ENCODE measurements at regions not wholly inside any gene's neighbourhood (a gene's known extent, or its start where the extent isn't known, plus 50 kb on each side); places are given as distances from the start of the nearest gene placed in this dataset.

GRCh38 chr5:103866169-103866568 is 303.6 kb upstream of the NUDT12 start:
- peaks cover 19 to 23% of the 10 kb centered on the region in 2 experiments for H3K4me1 ChIP-seq (ENCODE audit: control insufficient read depth in 1 of 2, insufficient read depth in 2 of 2, low read depth in 1 of 2, low read length in 1 of 2)
- no peak for DNase-seq
- WGBS (ENCODE audit: low lambda C conversion rate): 14% methylated on average over 1 of the region's 1 CpG
- H3K27me3 ChIP-seq (ENCODE audit: insufficient read depth): no peaks in the 10 kb centered on the region
- H3K4me2 ChIP-seq: no peak overlapping the region
- H2AFZ ChIP-seq (ENCODE audit: low read depth): no peak overlapping the region
- H3K9me3 ChIP-seq: no peaks in the 10 kb centered on the region
- no peak overlapping the region for H3K9ac ChIP-seq
- no peaks in the 10 kb centered on the region for H4K20me1 ChIP-seq (ENCODE audit: insufficient read depth)
- H3K9me2 ChIP-seq: no peaks in the 10 kb centered on the region
- no peak overlapping the region for H3K4me3 ChIP-seq (ENCODE audit: low read depth in 2 of 2, low read length in 1 of 2)
- no peaks in the 10 kb centered on the region for H3K36me3 ChIP-seq (replicated peaks in 1 of 2; ENCODE audit: control insufficient read depth in 1 of 2, insufficient read depth in 2 of 2, low read length in 1 of 2)
- TF ChIP-seq EZH2phosphoT487 (IDR thresholded peaks at IDR 0.05; ENCODE audit: borderline replicate concordance, low read depth) (no peak), FOSL2 (IDR thresholded peaks at IDR 0.05; ENCODE audit: borderline replicate concordance, low read depth) (peak; percentile 74), POLR2AphosphoS5 (IDR thresholded peaks at IDR 0.05; ENCODE audit: low read depth, low read length) (no peak), EP300 (IDR thresholded peaks at IDR 0.05; ENCODE audit: borderline replicate concordance in 1 of 2, low read depth in 1 of 2, low read length in 1 of 2) (peak in 1 of 2 experiments; percentile 59; a peak in 1 of 4 replicates), GATA2 (CRISPR knock-in tag; IDR thresholded peaks at IDR 0.05) (no peak), RXRA (IDR thresholded peaks at IDR 0.05; ENCODE audit: borderline replicate concordance, low read depth) (no peak), JUND (IDR thresholded peaks at IDR 0.05) (peak; percentile 52), IRF3 (IDR thresholded peaks at IDR 0.05; ENCODE audit: low read depth, low read length) (no peak), SIN3A (IDR thresholded peaks at IDR 0.05; ENCODE audit: borderline replicate concordance, low read depth, low read length) (no peak), TEAD4 (IDR thresholded peaks at IDR 0.05; ENCODE audit: borderline replicate concordance, insufficient read depth) (no peak), TCF12 (IDR thresholded peaks at IDR 0.05) (0 out of 2 replicates have a peak, but pooled peaks have one; percentile 40), NRF1 (IDR thresholded peaks at IDR 0.05; ENCODE audit: low read depth, low read length) (no peak)
- ChIA-PET CTCF (no interaction called here), POLR2A (no interaction called here)
- H3K27ac ChIP-seq (ENCODE audit: low read depth in 2 of 2, low read length in 1 of 2): peak overlapping the region; percentile 44 to 55; a peak in 3 of 4 replicates
- no peaks in the 10 kb centered on the region for H3K79me2 ChIP-seq (ENCODE audit: insufficient read depth)
- peaks cover 8% of the 10 kb centered on the region for H3F3A ChIP-seq (replicated peaks; ENCODE audit: insufficient read depth)

DNA sequence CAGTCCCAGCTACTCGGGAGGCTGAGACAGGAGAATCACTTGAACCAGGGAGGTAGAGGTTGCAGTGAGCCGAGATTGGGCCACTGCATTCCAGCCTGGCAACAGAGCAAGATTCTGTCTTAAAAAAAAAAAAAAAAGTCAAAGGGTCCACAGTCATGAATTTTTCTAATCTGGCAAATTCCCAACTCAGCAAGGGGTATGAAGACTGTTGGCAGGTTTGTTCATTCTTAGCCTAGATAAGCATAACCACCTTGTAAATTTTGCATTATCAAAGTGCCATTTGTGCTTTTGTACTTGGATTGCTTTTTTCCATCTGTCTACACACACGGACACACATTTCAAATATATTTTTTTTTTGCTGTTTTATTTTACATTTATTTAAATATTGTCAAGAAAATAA is 299.8 kb upstream of the NUDT12 start:
- H3K4me2 ChIP-seq: no peak overlapping the region
- H3K9ac ChIP-seq: no peak overlapping the region
- no peaks in the 10 kb centered on the region for H4K20me1 ChIP-seq (ENCODE audit: insufficient read depth)
- CTCF ChIA-PET: interaction anchor here (0.7 kb wide), 1 partner anchor 18 kb away, joined by 3 read pairs; no protein-coding TSS in a partner anchor
- no peaks in the 10 kb centered on the region for H3K9me2 ChIP-seq
- no peak for DNase-seq
- no peak overlapping the region for H2AFZ ChIP-seq (ENCODE audit: low read depth)
- H3F3A ChIP-seq (replicated peaks; ENCODE audit: insufficient read depth): no peaks in the 10 kb centered on the region
- H3K36me3 ChIP-seq (replicated peaks in 1 of 2; ENCODE audit: control insufficient read depth in 1 of 2, insufficient read depth in 2 of 2, low read length in 1 of 2): no peaks in the 10 kb centered on the region
- no peaks in the 10 kb centered on the region for H3K27me3 ChIP-seq (ENCODE audit: insufficient read depth)
- no peaks in the 10 kb centered on the region for H3K79me2 ChIP-seq (ENCODE audit: insufficient read depth)
- POLR2A ChIA-PET: no interaction called here
- H3K27ac ChIP-seq (ENCODE audit: low read depth in 2 of 2, low read length in 1 of 2): no peak overlapping the region
- H3K4me3 ChIP-seq (ENCODE audit: low read depth in 2 of 2, low read length in 1 of 2): no peak overlapping the region
- peaks cover 2 to 5% of the 10 kb centered on the region in 2 experiments; a peak in 3 of 4 replicates for H3K4me1 ChIP-seq (ENCODE audit: control insufficient read depth in 1 of 2, insufficient read depth in 2 of 2, low read depth in 1 of 2, low read length in 1 of 2)
- WGBS (ENCODE audit: low lambda C conversion rate): 85% methylated on average over 3 of the region's 3 CpGs
- H3K9me3 ChIP-seq: no peaks in the 10 kb centered on the region
- TF ChIP-seq ELF1 (IDR thresholded peaks at IDR 0.05) (no peak), MAX (IDR thresholded peaks at IDR 0.05; ENCODE audit: low read depth) (no peak), NRF1 (IDR thresholded peaks at IDR 0.05; ENCODE audit: low read depth, low read length) (no peak), JUND (IDR thresholded peaks at IDR 0.05) (no peak), SIN3A (IDR thresholded peaks at IDR 0.05; ENCODE audit: borderline replicate concordance, low read depth, low read length) (no peak), TAF1 (IDR thresholded peaks at IDR 0.05; ENCODE audit: borderline replicate concordance, low read depth, low read length) (no peak), RFX5 (IDR thresholded peaks at IDR 0.05; ENCODE audit: low read length) (no peak), CTCF (IDR thresholded peaks at IDR 0.05) (no peak), FOXJ3 (CRISPR knock-in tag; IDR thresholded peaks at IDR 0.05) (no peak), TEAD4 (IDR thresholded peaks at IDR 0.05; ENCODE audit: borderline replicate concordance, insufficient read depth) (no peak), RCOR1 (IDR thresholded peaks at IDR 0.05; ENCODE audit: low read length) (no peak), GATA2 (CRISPR knock-in tag; IDR thresholded peaks at IDR 0.05) (no peak), EZH2phosphoT487 (IDR thresholded peaks at IDR 0.05; ENCODE audit: borderline replicate concordance, low read depth) (no peak), RXRA (IDR thresholded peaks at IDR 0.05; ENCODE audit: borderline replicate concordance, low read depth) (no peak), GABPA (IDR thresholded peaks at IDR 0.05; ENCODE audit: low read depth) (no peak)
- TF ChIP-seq, protein P1, sequence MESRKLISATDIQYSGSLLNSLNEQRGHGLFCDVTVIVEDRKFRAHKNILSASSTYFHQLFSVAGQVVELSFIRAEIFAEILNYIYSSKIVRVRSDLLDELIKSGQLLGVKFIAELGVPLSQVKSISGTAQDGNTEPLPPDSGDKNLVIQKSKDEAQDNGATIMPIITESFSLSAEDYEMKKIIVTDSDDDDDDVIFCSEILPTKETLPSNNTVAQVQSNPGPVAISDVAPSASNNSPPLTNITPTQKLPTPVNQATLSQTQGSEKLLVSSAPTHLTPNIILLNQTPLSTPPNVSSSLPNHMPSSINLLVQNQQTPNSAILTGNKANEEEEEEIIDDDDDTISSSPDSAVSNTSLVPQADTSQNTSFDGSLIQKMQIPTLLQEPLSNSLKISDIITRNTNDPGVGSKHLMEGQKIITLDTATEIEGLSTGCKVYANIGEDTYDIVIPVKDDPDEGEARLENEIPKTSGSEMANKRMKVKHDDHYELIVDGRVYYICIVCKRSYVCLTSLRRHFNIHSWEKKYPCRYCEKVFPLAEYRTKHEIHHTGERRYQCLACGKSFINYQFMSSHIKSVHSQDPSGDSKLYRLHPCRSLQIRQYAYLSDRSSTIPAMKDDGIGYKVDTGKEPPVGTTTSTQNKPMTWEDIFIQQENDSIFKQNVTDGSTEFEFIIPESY (IDR thresholded peaks at IDR 0.05; ENCODE audit: borderline replicate concordance, low read depth): no peak
- TF ChIP-seq, protein P2, sequence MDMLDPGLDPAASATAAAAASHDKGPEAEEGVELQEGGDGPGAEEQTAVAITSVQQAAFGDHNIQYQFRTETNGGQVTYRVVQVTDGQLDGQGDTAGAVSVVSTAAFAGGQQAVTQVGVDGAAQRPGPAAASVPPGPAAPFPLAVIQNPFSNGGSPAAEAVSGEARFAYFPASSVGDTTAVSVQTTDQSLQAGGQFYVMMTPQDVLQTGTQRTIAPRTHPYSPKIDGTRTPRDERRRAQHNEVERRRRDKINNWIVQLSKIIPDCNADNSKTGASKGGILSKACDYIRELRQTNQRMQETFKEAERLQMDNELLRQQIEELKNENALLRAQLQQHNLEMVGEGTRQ (IDR thresholded peaks at IDR 0.05; ENCODE audit: borderline replicate concordance, low read depth, low read length): no peak
